HFF-Myc (cell line): ENCODE measurements at regions not wholly inside any gene's neighbourhood (a gene's known extent, or its start where the extent isn't known, plus 50 kb on each side); places are given as distances from the start of the nearest gene placed in this dataset.
"Not testable (repeated sequence)": the region's sequence is repeated elsewhere in the genome, so short reads cannot be mapped to it uniquely, and the experiment has no call there.

Source experiments
- DNase-seq: peaks from one replicate; pipeline ENCODE4 v3.0.0-alpha.2; 2011; ENCODE audit warnings: low read depth; ENCODE audit errors: extremely low read depth
- H3K4me3 ChIP-seq: replicated peaks from 2 replicates; pipeline ENCODE4 v1.5.1; 2011; ENCODE audit warnings: low read depth, mild to moderate bottlenecking, control low read depth, low read length
- TF ChIP-seq, protein P1 (sequence below): IDR thresholded peaks from 2 replicates; pipeline ENCODE4 v1.5.1; 2012; ENCODE audit warnings: mild to moderate bottlenecking, low read depth, low read length, control low read depth; ENCODE audit errors: missing control alignments

DNA sequence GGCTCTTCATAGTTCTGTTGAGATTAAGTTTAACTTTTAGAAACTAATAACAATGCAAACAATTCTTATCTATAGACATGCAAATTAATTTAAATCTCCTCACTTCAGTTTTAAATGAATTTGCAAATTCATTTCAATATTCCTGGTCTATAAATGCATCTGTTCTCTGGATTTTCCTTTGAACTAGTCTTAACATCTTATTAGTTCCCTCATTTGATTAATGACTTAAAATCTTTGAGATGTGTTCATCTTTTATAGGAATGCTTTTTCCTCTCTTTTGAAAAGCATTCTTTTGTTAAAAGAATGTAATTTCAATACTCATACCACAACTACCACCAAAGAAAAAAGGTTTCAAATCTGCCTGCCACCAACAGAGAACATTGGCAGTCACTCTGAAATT lies 169.4 kb downstream of the RASEF start:
- TF ChIP-seq, protein P1, sequence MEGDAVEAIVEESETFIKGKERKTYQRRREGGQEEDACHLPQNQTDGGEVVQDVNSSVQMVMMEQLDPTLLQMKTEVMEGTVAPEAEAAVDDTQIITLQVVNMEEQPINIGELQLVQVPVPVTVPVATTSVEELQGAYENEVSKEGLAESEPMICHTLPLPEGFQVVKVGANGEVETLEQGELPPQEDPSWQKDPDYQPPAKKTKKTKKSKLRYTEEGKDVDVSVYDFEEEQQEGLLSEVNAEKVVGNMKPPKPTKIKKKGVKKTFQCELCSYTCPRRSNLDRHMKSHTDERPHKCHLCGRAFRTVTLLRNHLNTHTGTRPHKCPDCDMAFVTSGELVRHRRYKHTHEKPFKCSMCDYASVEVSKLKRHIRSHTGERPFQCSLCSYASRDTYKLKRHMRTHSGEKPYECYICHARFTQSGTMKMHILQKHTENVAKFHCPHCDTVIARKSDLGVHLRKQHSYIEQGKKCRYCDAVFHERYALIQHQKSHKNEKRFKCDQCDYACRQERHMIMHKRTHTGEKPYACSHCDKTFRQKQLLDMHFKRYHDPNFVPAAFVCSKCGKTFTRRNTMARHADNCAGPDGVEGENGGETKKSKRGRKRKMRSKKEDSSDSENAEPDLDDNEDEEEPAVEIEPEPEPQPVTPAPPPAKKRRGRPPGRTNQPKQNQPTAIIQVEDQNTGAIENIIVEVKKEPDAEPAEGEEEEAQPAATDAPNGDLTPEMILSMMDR: no peak
- H3K4me3 ChIP-seq: no peak overlapping the region
- DNase-seq: no peak

DNA sequence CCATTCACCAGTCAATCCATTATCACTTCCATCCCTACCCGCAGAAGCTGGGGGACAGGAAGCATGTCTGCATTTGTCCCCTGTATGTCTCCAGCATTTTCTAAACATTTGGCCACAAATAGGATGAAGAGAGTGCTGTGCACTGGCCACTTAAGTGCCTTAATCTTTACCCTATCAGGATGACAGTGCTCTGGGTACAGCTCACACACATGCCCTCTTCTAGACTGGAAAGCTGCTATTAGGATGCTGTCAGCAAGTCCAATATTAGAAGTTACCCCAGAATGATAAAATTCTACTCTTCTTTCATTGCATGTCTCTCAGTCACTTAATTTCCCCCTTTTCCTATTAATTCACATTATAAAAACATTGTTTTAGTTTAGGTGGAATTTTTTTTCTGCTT lies 168.4 kb downstream of the RASEF start:
- no peak overlapping the region for H3K4me3 ChIP-seq
- no peak for DNase-seq
- TF ChIP-seq, protein P1: no peak

DNA sequence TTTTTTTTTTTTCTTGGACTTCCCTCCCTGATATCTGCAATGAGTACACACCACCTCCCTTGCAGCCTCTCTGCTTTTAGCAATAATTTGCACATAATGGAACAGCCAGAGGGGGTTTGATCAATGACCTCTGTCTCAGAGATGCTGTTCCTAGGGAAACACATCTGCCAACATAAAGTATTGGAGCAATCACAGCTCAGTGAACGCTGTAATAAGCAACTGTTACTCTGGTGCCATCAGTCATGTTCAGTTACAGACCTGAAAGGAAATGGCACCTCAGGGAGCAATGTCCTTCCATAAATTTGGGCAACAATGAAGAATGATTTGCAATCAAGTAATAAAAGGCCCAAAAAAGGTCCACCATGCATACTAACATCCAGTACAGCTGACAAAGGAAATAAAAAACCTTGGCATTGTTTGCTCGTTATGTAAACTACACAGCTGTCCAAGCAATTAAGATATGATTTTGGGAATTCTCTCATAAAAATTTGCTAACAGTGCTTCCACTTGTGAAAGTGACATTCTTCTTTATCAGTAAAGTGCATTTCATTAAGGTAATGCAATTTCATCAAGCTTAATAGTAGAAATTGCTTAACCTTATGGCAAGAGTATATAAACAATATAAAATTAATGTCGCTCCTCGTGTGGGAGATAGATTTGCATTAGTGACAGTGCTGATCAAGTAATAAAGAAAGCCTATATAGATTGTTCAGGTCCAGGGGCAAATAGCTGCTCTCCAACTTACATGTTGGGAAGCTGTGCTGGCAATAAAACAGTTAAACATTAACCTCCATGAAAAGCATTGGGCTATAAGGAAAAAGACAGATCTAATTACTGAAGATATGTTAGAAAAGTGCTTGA lies 167.8 kb downstream of the RASEF start:
- TF ChIP-seq, protein P1: no peak
- no peak overlapping the region for H3K4me3 ChIP-seq
- DNase-seq: no peak

DNA sequence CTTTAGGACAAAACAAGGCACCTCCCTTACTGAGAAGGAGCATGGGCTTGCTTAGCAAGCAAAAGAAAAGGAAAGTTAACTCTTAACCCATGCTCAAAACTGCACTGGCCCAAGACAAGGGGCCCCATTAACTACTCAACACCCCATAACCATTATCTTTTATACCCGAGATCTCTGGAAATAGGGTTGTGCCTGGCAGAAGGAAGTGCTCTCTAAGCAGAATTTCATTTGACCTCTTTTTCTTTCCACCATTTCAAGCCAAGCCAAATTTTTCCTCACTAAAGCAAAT lies 167.2 kb downstream of the RASEF start:
- H3K4me3 ChIP-seq: no peak overlapping the region
- no peak for DNase-seq
- TF ChIP-seq, protein P1: no peak

DNA sequence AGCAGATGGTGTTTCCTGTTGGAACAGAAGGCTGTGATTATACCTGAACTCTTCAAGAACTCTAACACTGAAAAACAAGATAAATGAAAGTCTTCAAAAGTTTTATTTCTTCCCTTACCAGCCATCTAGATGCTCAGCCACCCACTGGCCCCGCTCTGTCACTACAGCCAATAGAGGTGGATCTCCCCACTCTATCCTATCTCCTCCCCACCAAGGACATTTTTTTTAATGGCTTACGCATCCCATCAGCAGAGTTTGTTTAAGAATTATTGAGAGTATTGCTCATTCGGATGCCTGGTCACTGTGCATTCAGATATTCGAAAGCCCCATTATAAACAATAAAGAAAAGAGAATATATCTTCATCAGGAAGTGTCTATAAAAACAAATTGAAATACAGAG lies 159.4 kb downstream of the RASEF start:
- DNase-seq: no peak
- no peak overlapping the region for H3K4me3 ChIP-seq
- TF ChIP-seq, protein P1: peak; percentile 26

DNA sequence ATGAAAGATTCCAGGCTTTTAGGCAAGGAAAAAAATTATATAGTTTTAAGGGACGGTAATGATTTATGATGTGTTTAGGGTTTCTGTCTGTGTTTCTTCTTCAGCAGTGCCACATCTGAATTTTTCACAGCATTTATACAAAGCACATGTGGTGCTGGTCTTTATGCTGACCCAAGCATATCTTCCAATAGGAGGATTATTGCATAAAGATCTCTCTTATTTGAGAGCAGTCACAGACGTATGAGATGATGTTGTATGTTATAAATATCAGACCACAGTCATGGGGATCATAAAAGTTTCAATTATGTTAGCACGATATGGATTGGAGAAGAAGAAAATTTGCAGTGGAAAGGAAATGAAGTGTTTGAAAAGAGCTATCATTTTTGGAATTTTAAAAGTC lies 150.9 kb downstream of the RASEF start:
- no peak for DNase-seq
- H3K4me3 ChIP-seq: no peak overlapping the region
- TF ChIP-seq, protein P1: no peak

DNA sequence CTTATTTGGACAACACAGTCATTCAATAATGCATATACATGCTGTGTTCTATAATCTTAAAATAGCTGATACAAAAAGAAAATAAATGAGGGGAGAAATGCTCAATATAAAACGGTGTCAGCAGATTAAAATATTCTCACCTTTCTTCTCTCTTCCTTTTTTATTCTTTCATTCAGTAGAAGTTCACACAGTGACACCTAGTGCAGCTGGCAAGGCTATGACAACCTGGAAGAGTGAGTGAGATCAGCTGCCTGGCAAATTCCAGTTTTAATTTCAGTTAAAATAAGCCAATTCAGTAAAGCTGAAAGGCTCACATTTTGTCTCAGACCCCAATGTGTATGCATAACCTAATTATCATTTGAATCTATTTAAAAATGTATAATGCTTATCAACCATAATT lies 150.3 kb downstream of the RASEF start:
- DNase-seq: no peak
- H3K4me3 ChIP-seq: no peak overlapping the region
- TF ChIP-seq, protein P1: no peak

DNA sequence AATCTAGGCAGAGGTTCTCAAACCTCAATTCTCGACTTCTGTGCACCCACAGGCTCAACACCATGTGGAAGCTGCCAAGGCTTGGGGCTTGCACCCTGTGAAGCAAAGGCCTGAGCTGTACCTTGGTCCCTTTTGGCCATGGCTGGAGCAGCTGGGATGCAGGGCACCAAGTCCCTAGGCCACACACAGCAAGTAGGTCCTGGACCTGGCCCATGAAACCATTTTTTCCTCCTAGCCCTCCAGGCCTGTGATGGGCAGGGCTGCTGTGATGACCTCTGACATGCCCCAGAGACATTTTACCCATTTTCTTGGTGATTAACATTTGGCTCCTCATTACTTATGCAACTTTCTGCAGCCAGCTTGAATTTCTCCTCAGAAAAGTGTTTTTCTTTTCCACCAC lies 146.7 kb downstream of the RASEF start:
- H3K4me3 ChIP-seq, DNase-seq: not testable (repeated sequence)
